Osteoblast (primary cell): ENCODE measurements at regions not wholly inside any gene's neighbourhood (a gene's known extent, or its start where the extent isn't known, plus 50 kb on each side); places are given as distances from the start of the nearest gene placed in this dataset.

Experiments used
- DNase-seq: peaks from one replicate; pipeline ENCODE4 v3.0.0; 2011; ENCODE audit warnings: low spot score, mixed read lengths; ENCODE audit not compliant: insufficient read length; ENCODE audit errors: missing footprints
- H2AFZ ChIP-seq: 2 replicates; pipeline ENCODE4 v1.6.0; 2011; ENCODE audit warnings: mild to moderate bottlenecking, low read length
- H3K27ac ChIP-seq: 2 replicates; pipeline ENCODE4 v1.5.1; 2011; ENCODE audit warnings: mild to moderate bottlenecking, low read depth, low read length, moderate library complexity
- H3K27me3 ChIP-seq: 2 replicates; pipeline ENCODE4 v1.6.0; 2012; ENCODE audit warnings: mild to moderate bottlenecking, control low read depth, inconsistent platforms, low read length, moderate library complexity; ENCODE audit not compliant: insufficient read depth
- H3K36me3 ChIP-seq: 2 replicates; pipeline ENCODE4 v1.5.1; 2011; ENCODE audit warnings: mild to moderate bottlenecking, low read length, control low read depth, moderate library complexity; ENCODE audit not compliant: insufficient read depth
- H3K4me1 ChIP-seq: 2 replicates; pipeline ENCODE4 v1.5.1; 2011; ENCODE audit warnings: mild to moderate bottlenecking, low read length, control low read depth, moderate library complexity; ENCODE audit not compliant: insufficient read depth
- H3K4me2 ChIP-seq: 2 replicates; pipeline ENCODE4 v1.6.0; 2011; ENCODE audit warnings: mild to moderate bottlenecking, low read length; ENCODE audit not compliant: insufficient read depth
- H3K4me3 ChIP-seq: fragments of 200-600 bp; sonication (generic); 3 replicates; pipeline ENCODE4 v1.5.1; 2012; ENCODE audit warnings: mild to moderate bottlenecking, low read length, inconsistent platforms; ENCODE audit not compliant: insufficient read depth
- H3K79me2 ChIP-seq: 2 replicates; pipeline ENCODE4 v1.6.0; 2012; ENCODE audit warnings: mild to moderate bottlenecking, low read length, control low read depth, inconsistent platforms; ENCODE audit not compliant: insufficient read depth
- H3K9me3 ChIP-seq: 2 replicates; pipeline ENCODE4 v1.5.1; 2011; ENCODE audit warnings: low read depth, low read length, control low read depth
- H4K20me1 ChIP-seq: 2 replicates; pipeline ENCODE4 v1.6.0; 2012; ENCODE audit warnings: mild to moderate bottlenecking, low read length, control low read depth; ENCODE audit not compliant: insufficient read depth
- CTCF ChIP-seq: IDR thresholded peaks from 2 replicates; pipeline ENCODE4 v1.5.1; 2011; ENCODE audit warnings: mild to moderate bottlenecking, low read depth, low read length, moderate library complexity; ENCODE audit errors: extremely low read depth

GRCh38 chr14:95417492-95417891 lies 97.8 kb upstream of the CLMN start:
- H3K79me2 ChIP-seq = no peaks in the 10 kb centered on the region
- H2AFZ ChIP-seq = no peak overlapping the region
- TF ChIP-seq CTCF = peak; percentile 6
- H3K27me3 ChIP-seq = no peaks in the 10 kb centered on the region
- H3K36me3 ChIP-seq = no peaks in the 10 kb centered on the region
- H4K20me1 ChIP-seq = no peaks in the 10 kb centered on the region
- no peak for DNase-seq
- H3K4me3 ChIP-seq = no peak overlapping the region
- H3K4me2 ChIP-seq = no peak overlapping the region
- H3K4me1 ChIP-seq = no peaks in the 10 kb centered on the region
- no peaks in the 10 kb centered on the region for H3K9me3 ChIP-seq
- H3K27ac ChIP-seq = no peak overlapping the region

GRCh38 chr14:95415993-95416392 lies 96.3 kb upstream of the CLMN start:
- no peak for TF ChIP-seq CTCF
- DNase-seq = no peak
- H2AFZ ChIP-seq = no peak overlapping the region
- no peaks in the 10 kb centered on the region for H3K79me2 ChIP-seq
- H3K27me3 ChIP-seq = no peaks in the 10 kb centered on the region
- H3K4me2 ChIP-seq = no peak overlapping the region
- no peaks in the 10 kb centered on the region for H3K9me3 ChIP-seq
- H3K4me3 ChIP-seq = no peak overlapping the region
- no peaks in the 10 kb centered on the region for H4K20me1 ChIP-seq
- H3K27ac ChIP-seq = no peak overlapping the region
- no peaks in the 10 kb centered on the region for H3K4me1 ChIP-seq
- H3K36me3 ChIP-seq = no peaks in the 10 kb centered on the region

GRCh38 chr14:95413289-95414215 lies 93.8 kb upstream of the CLMN start:
- no peak overlapping the region for H3K4me2 ChIP-seq
- H3K27me3 ChIP-seq = no peaks in the 10 kb centered on the region
- DNase-seq = no peak

More at GRCh38 chr14:95413289-95414215, 93.8 kb upstream of the CLMN start:
- Histone ChIP-seq H3K4me1 (no peaks in the 10 kb centered on the region), H3K9me3 (no peaks in the 10 kb centered on the region), H3K36me3 (no peaks in the 10 kb centered on the region), H4K20me1 (no peaks in the 10 kb centered on the region), H3K4me3 (no peak overlapping the region), H3K79me2 (no peaks in the 10 kb centered on the region), H3K27ac (no peak overlapping the region), H2AFZ (no peak overlapping the region)
- TF ChIP-seq CTCF = no peak
